Muscle layer of duodenum (tissue), 2 donors: ENCODE measurements at regions not wholly inside any gene's neighbourhood (a gene's known extent, or its start where the extent isn't known, plus 50 kb on each side); places are given as distances from the start of the nearest gene placed in this dataset.

Experiments used
- H3K27ac ChIP-seq: one replicate; pipeline ENCODE4 v1.7.0; 2013; ENCODE audit warnings: mild to moderate bottlenecking, low read length
- H3K27me3 ChIP-seq: one replicate; pipeline ENCODE4 v1.7.0; 2013; ENCODE audit warnings: low read depth, mild to moderate bottlenecking, control low read depth, low read length
- H3K36me3 ChIP-seq, 2 donors: one replicate each; pipeline ENCODE4 v1.7.0; 2013; ENCODE audit warnings: low read length in 2 of 2, control low read depth in 1 of 2, mild to moderate bottlenecking in 1 of 2; ENCODE audit not compliant: insufficient read depth in 2 of 2, control insufficient read depth in 1 of 2
- H3K4me1 ChIP-seq, 2 donors: one replicate each; pipeline ENCODE4 v1.7.0; 2013; ENCODE audit warnings: low read length in 2 of 2, mild to moderate bottlenecking in 2 of 2, control low read depth in 1 of 2, moderate library complexity in 1 of 2; ENCODE audit not compliant: insufficient read depth in 2 of 2, control insufficient read depth in 1 of 2
- H3K4me3 ChIP-seq, 2 donors: one replicate each; pipeline ENCODE4 v1.7.0; 2013; ENCODE audit warnings: low read length in 2 of 2, low read depth in 1 of 2, mild to moderate bottlenecking in 1 of 2
- H3K9me3 ChIP-seq, 2 donors: one replicate each; pipeline ENCODE4 v1.7.0; 2013; ENCODE audit warnings: low read length in 2 of 2, control low read depth in 1 of 2, mild to moderate bottlenecking in 1 of 2; ENCODE audit not compliant: control insufficient read depth in 1 of 2
- donor health status: healthy.

DNA sequence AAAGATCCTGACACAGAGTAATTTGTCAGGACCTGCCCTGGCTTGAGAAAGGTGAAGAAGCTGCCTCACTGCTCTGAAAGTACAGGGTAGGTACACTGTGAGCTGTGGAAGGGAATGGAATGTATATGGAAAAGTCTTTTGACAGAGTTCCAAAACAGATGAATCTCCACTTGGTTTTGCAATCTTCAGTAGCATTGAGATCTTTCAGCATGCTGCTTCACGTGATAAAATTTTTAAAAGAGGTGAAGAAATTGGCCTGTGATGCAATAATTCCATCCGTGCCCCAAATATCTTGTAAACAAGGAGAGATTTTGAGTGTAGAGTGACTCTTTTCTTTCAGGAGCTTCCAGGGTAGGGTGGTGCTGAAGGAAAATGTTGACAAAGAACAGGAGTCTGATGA is 123.1 kb downstream of the OSR1 start:
- Histone ChIP-seq H3K4me1 (no peaks in the 10 kb centered on the region), H3K9me3 (no peaks in the 10 kb centered on the region), H3K27me3 (no peaks in the 10 kb centered on the region), H3K36me3 (no peaks in the 10 kb centered on the region), H3K27ac (no peak overlapping the region), H3K4me3 (no peak overlapping the region)

DNA sequence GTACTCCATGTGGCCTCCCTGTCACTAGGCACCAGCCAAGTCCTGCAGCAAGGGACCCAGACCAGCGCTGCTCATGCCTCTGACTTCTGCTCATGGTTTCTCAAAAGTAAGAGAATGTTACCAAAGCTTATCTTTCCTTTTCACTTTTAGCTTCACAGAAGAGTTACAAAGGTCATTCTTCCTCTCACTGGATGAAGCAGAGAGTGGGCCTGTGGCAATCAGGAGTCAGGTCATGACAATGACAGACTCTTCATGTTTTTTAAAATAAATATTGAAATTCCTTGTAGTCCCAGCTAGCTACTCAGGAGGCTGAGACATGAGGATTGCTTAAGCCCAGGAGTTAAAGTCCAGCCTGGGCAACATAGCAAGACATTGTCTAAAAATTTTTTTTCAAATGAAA is 126.1 kb downstream of the OSR1 start:
- H3K4me1 ChIP-seq: no peaks in the 10 kb centered on the region

DNA sequence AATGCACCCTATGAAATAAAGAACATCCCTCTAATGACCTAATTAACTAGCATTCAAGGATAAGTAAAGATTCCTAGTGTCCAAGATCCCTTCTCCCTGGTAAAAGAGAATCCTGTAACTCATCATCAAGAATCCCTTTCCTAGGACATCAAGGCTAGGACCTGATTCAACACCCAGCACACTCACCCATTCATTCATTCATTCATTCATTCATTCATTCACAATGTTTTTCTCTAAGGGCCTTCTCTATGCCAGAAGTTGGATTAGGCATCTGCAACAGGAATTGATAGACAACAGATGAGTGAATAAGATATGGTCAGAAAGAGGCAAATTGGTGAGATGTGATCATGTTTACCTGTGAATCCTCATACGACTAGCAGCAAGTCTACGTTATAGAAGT is 126.8 kb downstream of the OSR1 start:
- Histone ChIP-seq H3K4me3 (no peak overlapping the region), H3K27ac (no peak overlapping the region), H3K9me3 (no peaks in the 10 kb centered on the region), H3K4me1 (no peaks in the 10 kb centered on the region), H3K36me3 (no peaks in the 10 kb centered on the region), H3K27me3 (no peaks in the 10 kb centered on the region)

More for the DNA sequence above, 126.1 kb downstream of the OSR1 start:
- H3K9me3 ChIP-seq: no peaks in the 10 kb centered on the region
- no peaks in the 10 kb centered on the region for H3K27me3 ChIP-seq
- no peak overlapping the region for H3K4me3 ChIP-seq
- H3K36me3 ChIP-seq: no peaks in the 10 kb centered on the region
- H3K27ac ChIP-seq: no peak overlapping the region

DNA sequence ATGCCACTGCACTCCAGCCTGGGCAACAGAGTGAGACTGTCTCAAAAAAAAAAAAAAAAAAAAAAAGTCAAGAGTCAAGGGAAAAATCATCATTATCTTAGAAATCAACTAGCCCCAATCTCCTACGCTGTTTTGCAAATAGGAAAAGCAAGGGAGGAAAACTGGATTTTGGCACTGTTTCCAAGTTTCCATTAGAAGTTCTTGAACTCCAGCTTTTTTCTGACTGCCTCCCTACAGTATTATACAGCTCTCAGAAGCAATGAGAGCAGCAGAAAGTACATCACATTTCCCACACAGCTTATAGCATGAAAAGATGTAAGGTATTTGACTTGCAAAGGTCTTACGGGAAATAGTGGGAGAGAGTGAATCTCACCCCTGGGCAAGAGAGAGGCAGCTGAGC is 127.8 kb downstream of the OSR1 start:
- no peaks in the 10 kb centered on the region for H3K9me3 ChIP-seq
- H3K27me3 ChIP-seq: no peaks in the 10 kb centered on the region
- H3K4me3 ChIP-seq: no peak overlapping the region
- H3K27ac ChIP-seq: no peak overlapping the region
- no peaks in the 10 kb centered on the region for H3K36me3 ChIP-seq
- no peaks in the 10 kb centered on the region for H3K4me1 ChIP-seq

DNA sequence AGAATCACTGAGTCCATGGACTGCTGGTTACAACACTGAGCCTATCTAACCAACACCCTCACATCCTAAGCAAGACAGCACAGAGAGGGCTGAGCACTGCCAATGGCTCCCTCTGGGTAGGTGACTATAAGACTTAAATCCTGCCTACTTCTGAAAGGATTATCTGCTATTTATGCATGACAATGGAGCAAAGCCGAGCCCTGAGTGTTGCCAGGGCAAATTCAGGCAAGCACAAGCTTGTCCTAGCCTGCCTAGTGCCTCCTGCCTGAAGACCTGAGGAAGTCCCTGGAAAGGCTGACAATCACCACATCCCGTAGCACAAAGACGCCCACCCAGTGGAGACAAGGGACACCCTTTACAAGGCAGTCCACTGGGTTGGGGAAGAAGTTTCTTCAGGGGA is 129.7 kb downstream of the OSR1 start:
- no peaks in the 10 kb centered on the region for H3K36me3 ChIP-seq
- H3K9me3 ChIP-seq: no peaks in the 10 kb centered on the region
- no peak overlapping the region for H3K27ac ChIP-seq
- no peak overlapping the region for H3K4me3 ChIP-seq
- no peaks in the 10 kb centered on the region for H3K4me1 ChIP-seq
- no peaks in the 10 kb centered on the region for H3K27me3 ChIP-seq

DNA sequence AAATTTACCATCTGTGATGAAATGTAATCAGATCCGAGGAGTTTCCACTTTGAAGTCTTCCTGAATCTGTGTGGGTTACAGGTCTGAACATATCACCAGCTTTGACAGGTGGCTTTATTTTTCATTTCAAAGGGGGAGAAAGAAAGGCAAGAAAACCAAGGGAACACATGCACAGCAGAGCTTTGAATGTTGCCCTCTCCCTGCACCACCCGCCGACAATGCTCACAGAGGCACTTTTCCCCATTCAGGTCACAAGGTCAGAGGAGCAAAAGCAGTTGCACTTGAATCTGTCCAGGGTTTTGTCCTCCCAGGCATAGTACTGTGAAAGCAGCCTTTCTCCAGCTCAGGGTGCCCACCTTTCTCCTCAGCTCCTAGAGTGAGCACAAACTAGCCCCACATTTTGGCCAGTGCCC is 130.2 kb downstream of the OSR1 start:
- Histone ChIP-seq H3K27me3 (no peaks in the 10 kb centered on the region), H3K4me1 (no peaks in the 10 kb centered on the region), H3K9me3 (no peaks in the 10 kb centered on the region), H3K36me3 (no peaks in the 10 kb centered on the region), H3K27ac (no peak overlapping the region), H3K4me3 (no peak overlapping the region)

DNA sequence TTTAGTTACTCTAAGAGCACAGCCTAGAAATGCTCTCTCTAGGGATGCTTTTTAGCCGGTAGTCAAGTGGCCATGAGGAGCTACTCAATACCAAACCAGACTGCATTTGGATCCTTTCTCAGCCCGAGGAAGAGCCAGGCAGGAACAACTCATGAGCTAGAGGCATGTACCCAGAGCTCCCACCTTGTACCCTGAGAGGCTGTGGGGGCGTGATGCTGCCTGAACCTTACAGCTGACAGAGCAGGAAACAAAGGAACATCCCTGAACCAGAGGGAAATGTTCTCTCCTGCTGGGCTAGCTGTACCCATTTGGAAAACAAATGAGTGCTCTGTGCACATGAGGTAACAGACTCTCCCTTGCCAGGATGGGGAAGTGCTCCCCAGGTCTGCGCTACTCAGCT is 131.6 kb downstream of the OSR1 start:
- Histone ChIP-seq H3K27me3 (no peaks in the 10 kb centered on the region), H3K27ac (no peak overlapping the region), H3K36me3 (no peaks in the 10 kb centered on the region), H3K4me1 (no peaks in the 10 kb centered on the region), H3K4me3 (no peak overlapping the region), H3K9me3 (no peaks in the 10 kb centered on the region)

DNA sequence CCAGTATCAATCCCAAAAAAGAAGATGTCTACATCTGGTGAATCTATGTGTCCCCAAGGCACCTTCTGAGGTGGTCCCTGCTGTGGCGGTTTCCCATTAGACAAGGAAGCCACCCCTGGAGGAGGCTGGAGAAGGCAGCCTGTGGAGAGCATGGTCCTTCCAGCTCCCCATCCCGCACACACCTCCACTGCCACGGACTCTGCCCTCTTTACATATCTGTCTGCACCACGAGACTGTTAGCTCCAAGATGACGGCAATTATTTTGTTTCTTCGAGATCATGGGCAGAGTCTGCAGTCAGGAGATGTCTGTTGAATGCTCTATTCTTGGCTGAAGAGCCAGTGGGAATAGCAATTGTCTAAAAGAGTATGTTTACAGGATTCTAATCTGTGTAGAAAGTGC is 132.0 kb downstream of the OSR1 start:
- no peaks in the 10 kb centered on the region for H3K9me3 ChIP-seq
- no peaks in the 10 kb centered on the region for H3K36me3 ChIP-seq
- no peak overlapping the region for H3K4me3 ChIP-seq
- H3K4me1 ChIP-seq: no peaks in the 10 kb centered on the region
- H3K27me3 ChIP-seq: no peaks in the 10 kb centered on the region
- no peak overlapping the region for H3K27ac ChIP-seq

DNA sequence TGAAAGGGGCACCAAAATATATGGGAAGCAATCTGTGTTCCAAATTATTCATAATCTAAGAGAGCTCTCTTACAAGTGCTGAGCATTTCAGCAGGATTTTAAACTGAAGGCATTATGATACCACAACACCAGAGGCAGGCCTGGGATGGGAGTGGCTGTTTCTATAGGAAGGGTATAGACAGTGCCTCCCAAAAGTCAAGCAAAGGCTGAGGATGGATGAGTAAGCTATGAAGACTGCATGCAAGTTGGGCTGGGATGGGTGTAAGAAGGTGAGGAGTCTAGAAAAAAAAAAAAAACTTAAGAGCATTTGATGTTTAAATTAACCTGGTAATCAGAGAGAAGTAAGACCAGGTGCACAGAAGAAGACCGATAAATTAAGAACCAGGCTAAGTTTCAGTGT is 132.5 kb downstream of the OSR1 start:
- H3K4me3 ChIP-seq: no peak overlapping the region
- no peaks in the 10 kb centered on the region for H3K4me1 ChIP-seq
- H3K27ac ChIP-seq: no peak overlapping the region
- no peaks in the 10 kb centered on the region for H3K9me3 ChIP-seq
- no peaks in the 10 kb centered on the region for H3K36me3 ChIP-seq
- H3K27me3 ChIP-seq: no peaks in the 10 kb centered on the region

DNA sequence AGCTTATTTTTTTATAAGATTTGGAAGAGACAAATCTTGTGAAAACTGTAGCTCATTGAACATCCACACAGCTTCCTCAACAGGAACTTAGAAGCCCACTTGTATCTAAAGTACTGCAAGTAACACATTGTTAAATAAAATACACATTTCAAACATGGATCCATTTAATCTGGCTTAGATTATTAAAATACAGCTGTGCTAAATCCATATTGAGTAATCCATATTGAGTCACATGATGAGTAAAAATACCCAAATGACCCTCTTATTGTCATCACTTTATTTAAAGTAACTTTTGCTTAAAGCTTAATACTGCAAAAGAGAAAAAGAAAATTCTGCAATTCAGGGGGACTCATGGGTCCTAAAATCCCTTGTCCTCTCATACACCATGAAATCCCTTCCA is 133.3 kb downstream of the OSR1 start:
- H3K9me3 ChIP-seq: no peaks in the 10 kb centered on the region
- no peaks in the 10 kb centered on the region for H3K36me3 ChIP-seq
- H3K27me3 ChIP-seq: no peaks in the 10 kb centered on the region
- H3K4me3 ChIP-seq: no peak overlapping the region
- no peak overlapping the region for H3K27ac ChIP-seq
- H3K4me1 ChIP-seq: no peaks in the 10 kb centered on the region

DNA sequence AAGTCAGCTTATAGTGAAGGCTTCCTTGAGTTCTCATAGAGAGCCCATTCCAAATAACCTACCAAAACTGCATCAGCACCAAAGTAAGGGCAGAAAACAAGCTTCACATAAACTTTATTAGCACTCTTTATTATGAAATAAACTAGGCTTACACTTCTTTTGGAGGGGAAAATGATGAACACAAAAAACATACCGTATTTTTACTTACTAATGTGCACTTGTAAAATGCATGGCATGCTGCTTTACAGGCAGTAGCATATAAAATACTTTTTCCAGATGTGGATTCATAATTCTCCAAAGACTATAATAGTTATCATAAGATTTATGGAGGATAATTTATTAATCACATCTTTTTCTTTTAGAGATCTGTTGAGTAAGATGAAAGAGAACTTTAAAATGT is 133.9 kb downstream of the OSR1 start:
- H3K27ac ChIP-seq: no peak overlapping the region
- no peaks in the 10 kb centered on the region for H3K36me3 ChIP-seq
- H3K9me3 ChIP-seq: no peaks in the 10 kb centered on the region
- H3K4me1 ChIP-seq: no peaks in the 10 kb centered on the region
- H3K4me3 ChIP-seq: no peak overlapping the region
- H3K27me3 ChIP-seq: no peaks in the 10 kb centered on the region

DNA sequence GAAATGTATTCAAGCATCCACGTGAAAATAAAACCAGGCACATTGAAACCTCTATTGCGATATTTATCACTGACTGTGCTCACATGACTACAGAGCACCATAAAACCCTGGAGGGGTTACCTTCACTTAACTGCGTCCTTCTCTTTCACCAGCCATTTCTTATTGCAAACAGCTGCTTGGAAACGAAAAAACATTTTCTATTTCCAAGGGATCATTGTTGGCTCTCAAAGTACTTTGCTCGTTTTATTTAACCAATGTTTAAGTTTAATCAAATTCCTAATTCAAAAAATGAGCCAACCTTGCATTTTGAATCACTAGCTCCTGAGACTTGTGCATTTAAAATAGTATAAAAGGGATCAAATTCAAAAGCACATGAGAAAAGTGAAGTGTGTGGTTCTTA is 134.4 kb downstream of the OSR1 start:
- no peak overlapping the region for H3K27ac ChIP-seq
- H3K36me3 ChIP-seq: no peaks in the 10 kb centered on the region
- H3K4me1 ChIP-seq: no peaks in the 10 kb centered on the region
- no peak overlapping the region for H3K4me3 ChIP-seq
- no peaks in the 10 kb centered on the region for H3K9me3 ChIP-seq
- no peaks in the 10 kb centered on the region for H3K27me3 ChIP-seq
